Ascending aorta (tissue), 2 donors: ENCODE measurements at regions not wholly inside any gene's neighbourhood (a gene's known extent, or its start where the extent isn't known, plus 50 kb on each side); places are given as distances from the start of the nearest gene placed in this dataset.

Experiments
- DNase-seq, 2 donors: peaks; one replicate each; pipeline ENCODE4 v3.0.0-alpha.2; 2019; ENCODE audit warnings: low spot score in 2 of 2
- H3K27ac ChIP-seq, 2 donors: fragments of 200-600 bp; sonication (generic); one replicate each; pipeline ENCODE4 v1.5.1; 2016 to 2017; ENCODE audit warnings: mild to moderate bottlenecking in 1 of 2
- H3K27me3 ChIP-seq: fragments of 200-600 bp; sonication (generic); one replicate; pipeline ENCODE4 v1.5.1; 2017
- H3K36me3 ChIP-seq, 2 donors: fragments of 200-600 bp; sonication (generic); one replicate each; pipeline ENCODE4 v1.5.1; 2016
- H3K4me1 ChIP-seq, 2 donors: fragments of 200-600 bp; sonication (generic); one replicate each; pipeline ENCODE4 v1.5.1; 2016 to 2017; ENCODE audit warnings: mild to moderate bottlenecking in 1 of 2
- H3K4me3 ChIP-seq, 2 donors: fragments of 200-600 bp; sonication (generic); one replicate each; pipeline ENCODE4 v1.5.1; 2016 to 2017; ENCODE audit warnings: mild to moderate bottlenecking in 1 of 2
- H3K9me3 ChIP-seq, 2 donors: fragments of 200-600 bp; sonication (generic); one replicate each; pipeline ENCODE4 v1.5.1; 2016
- intact Hi-C: fragments of 100-400 bp; cut with DNase I; formaldehyde crosslinking; loops from one replicate; pipeline ENCODE4 v1.15.1; 2023
- TF ChIP-seq, protein P1 (sequence below), 3 experiments: fragments of 200-600 bp in 2 of 3; fragments of 450-650 bp in 1 of 3; sonication (generic) in 2 of 3; IDR thresholded peaks; one replicate each; pipeline ENCODE4 v1.5.1; 2016 to 2019; ENCODE audit warnings: antibody characterized with exemption in 3 of 3, mild to moderate bottlenecking in 1 of 3, moderate library complexity in 1 of 3

- Histone ChIP-seq H3K27ac (no peak overlapping the region), H3K36me3 (no peaks in the 10 kb centered on the region), H3K27me3 (no peaks in the 10 kb centered on the region), H3K9me3 (no peaks in the 10 kb centered on the region), H3K4me1 (peaks cover 0 to 15% of the 10 kb centered on the region in 2 donors), H3K4me3 (no peak overlapping the region)
- TF ChIP-seq, protein P1, sequence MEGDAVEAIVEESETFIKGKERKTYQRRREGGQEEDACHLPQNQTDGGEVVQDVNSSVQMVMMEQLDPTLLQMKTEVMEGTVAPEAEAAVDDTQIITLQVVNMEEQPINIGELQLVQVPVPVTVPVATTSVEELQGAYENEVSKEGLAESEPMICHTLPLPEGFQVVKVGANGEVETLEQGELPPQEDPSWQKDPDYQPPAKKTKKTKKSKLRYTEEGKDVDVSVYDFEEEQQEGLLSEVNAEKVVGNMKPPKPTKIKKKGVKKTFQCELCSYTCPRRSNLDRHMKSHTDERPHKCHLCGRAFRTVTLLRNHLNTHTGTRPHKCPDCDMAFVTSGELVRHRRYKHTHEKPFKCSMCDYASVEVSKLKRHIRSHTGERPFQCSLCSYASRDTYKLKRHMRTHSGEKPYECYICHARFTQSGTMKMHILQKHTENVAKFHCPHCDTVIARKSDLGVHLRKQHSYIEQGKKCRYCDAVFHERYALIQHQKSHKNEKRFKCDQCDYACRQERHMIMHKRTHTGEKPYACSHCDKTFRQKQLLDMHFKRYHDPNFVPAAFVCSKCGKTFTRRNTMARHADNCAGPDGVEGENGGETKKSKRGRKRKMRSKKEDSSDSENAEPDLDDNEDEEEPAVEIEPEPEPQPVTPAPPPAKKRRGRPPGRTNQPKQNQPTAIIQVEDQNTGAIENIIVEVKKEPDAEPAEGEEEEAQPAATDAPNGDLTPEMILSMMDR (IDR thresholded peaks at IDR 0.05) = no peak
- no peak for DNase-seq
- intact Hi-C loops = loop anchor here (10.0 kb wide), 1 partner anchor 331 kb away; no protein-coding TSS in a partner anchor
Observed at GRCh38 chr6:56363796-56364430, 116.5 kb upstream of the COL21A1 start.

DNA sequence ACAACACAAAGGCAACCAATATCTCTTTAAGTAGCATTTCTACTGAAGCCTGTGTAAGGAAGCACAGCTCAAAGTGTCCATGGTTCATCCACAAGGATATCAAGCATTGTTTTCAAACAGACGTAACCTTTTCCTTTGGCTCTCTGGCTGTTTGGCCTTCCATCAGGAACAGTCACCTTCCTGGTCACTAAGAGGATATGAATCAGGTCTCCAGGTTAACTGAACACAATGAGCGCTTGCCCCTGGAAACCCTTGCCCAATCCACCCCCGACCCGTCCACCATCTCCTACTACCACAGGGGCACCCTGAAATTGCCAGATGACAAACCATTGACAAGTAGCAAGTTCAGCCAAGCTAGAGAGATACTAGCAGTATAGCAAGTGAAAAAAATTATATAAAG is 114.4 kb upstream of the COL21A1 start:
- Histone ChIP-seq H3K4me3 (no peak overlapping the region), H3K27me3 (no peaks in the 10 kb centered on the region), H3K4me1 (peaks cover 0 to 15% of the 10 kb centered on the region in 2 donors), H3K36me3 (no peaks in the 10 kb centered on the region), H3K9me3 (no peaks in the 10 kb centered on the region), H3K27ac (no peak overlapping the region)
- DNase-seq = no peak
- TF ChIP-seq, protein P1 (IDR thresholded peaks at IDR 0.05) = no peak
- intact Hi-C loops = loop anchor here (10.0 kb wide), 1 partner anchor 333 kb away; no protein-coding TSS in a partner anchor

GRCh38 chr6:56359201-56359899 is 112.0 kb upstream of the COL21A1 start:
- Histone ChIP-seq H3K36me3 (no peaks in the 10 kb centered on the region), H3K27ac (no peak overlapping the region), H3K9me3 (no peaks in the 10 kb centered on the region), H3K4me1 (peaks cover 0 to under 1% of the 10 kb centered on the region in 2 donors), H3K27me3 (no peaks in the 10 kb centered on the region), H3K4me3 (no peak overlapping the region)
- intact Hi-C loops = loop anchor here (1.0 to 5.0 kb wide), 2 partner anchors 213 to 236 kb away; no protein-coding TSS in a partner anchor
- TF ChIP-seq, protein P1 (IDR thresholded peaks at IDR 0.05) = peak; percentile 78 to 82 (median 80)
- DNase-seq = peak in 1 of 2 donors; percentile 86

- H3K27me3 ChIP-seq = no peaks in the 10 kb centered on the region
- H3K9me3 ChIP-seq = no peaks in the 10 kb centered on the region
- no peaks in the 10 kb centered on the region for H3K4me1 ChIP-seq
- H3K4me3 ChIP-seq = no peak overlapping the region
- DNase-seq = no peak
- TF ChIP-seq, protein P1 (IDR thresholded peaks at IDR 0.05) = no peak
- intact Hi-C loops = loop anchor here (5.0 kb wide), 1 partner anchor 215 kb away; no protein-coding TSS in a partner anchor
- no peak overlapping the region for H3K27ac ChIP-seq
- no peaks in the 10 kb centered on the region for H3K36me3 ChIP-seq
Observed at GRCh38 chr6:56357616-56358373, 110.4 kb upstream of the COL21A1 start.

- no peaks in the 10 kb centered on the region for H3K9me3 ChIP-seq
- no peaks in the 10 kb centered on the region for H3K36me3 ChIP-seq
- no peak overlapping the region for H3K27ac ChIP-seq
- no peak overlapping the region for H3K4me3 ChIP-seq
- no peak for DNase-seq
- no peaks in the 10 kb centered on the region for H3K27me3 ChIP-seq
- no peaks in the 10 kb centered on the region for H3K4me1 ChIP-seq
- intact Hi-C loops = loop anchor here (5.0 kb wide), 1 partner anchor 216 kb away; no protein-coding TSS in a partner anchor
- TF ChIP-seq, protein P1 (IDR thresholded peaks at IDR 0.05) = no peak
Observed at GRCh38 chr6:56356426-56356825, 109.0 kb upstream of the COL21A1 start.
